Transverse colon (tissue), 4 donors: ENCODE measurements at regions not wholly inside any gene's neighbourhood (a gene's known extent, or its start where the extent isn't known, plus 50 kb on each side); places are given as distances from the start of the nearest gene placed in this dataset.

Source experiments
- EP300 ChIP-seq: sonication (generic); formaldehyde crosslinking; IDR thresholded peaks from one replicate; pipeline ENCODE4 v1.6.1; 2017; ENCODE audit warnings: antibody characterized with exemption, low read depth
- POLR2A ChIP-seq: fragments of 450-650 bp; IDR thresholded peaks from one replicate; pipeline ENCODE4 v1.6.1; 2016; ENCODE audit warnings: antibody characterized with exemption, mild to moderate bottlenecking, moderate library complexity
- POLR2AphosphoS5 ChIP-seq, 3 donors: sonication (generic); formaldehyde crosslinking; IDR thresholded peaks; one replicate each; pipeline ENCODE4 v1.6.1; 2016; ENCODE audit warnings: antibody characterized with exemption in 3 of 3
- TF ChIP-seq, protein P1 (sequence below), 5 experiments: fragments of 200-600 bp in 3 of 5; fragments of 450-650 bp in 2 of 5; sonication (generic) in 3 of 5; IDR thresholded peaks; 1 replicate in 2 of 5; 2 replicates in 3 of 5; pipeline ENCODE4 v1.5.1; 2016 to 2017; ENCODE audit warnings: antibody characterized with exemption in 5 of 5, inconsistent platforms in 3 of 5, mild to moderate bottlenecking in 2 of 5, moderate library complexity in 1 of 5

DNA sequence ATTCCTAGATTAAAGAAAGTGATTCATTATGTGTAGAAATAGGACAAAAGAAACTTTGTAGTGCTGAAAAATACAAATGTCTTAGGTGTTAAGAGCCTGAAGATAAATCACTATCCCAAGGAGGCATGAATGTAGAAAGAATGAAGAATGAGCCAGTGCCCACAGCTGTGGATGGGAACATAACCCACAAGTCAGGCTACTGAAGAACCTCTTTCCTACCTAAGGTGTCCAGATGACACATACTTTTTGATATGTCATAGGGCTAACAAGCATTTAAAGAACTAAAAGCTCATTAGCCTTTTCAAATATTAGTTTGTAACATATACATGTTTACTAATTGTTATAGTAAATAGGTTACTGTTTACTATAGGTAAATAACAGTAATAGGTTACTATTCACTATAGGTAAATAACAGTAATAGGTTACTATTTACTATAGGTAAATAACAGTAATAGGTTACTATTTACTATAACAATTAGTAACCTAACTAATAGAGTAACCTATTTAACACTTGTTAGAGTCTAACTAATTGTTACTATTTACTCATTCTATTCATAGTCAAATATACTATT lies 275.0 kb upstream of the KYNU start:
- TF ChIP-seq POLR2AphosphoS5 (IDR thresholded peaks at IDR 0.05) = no peak
- TF ChIP-seq, protein P1, sequence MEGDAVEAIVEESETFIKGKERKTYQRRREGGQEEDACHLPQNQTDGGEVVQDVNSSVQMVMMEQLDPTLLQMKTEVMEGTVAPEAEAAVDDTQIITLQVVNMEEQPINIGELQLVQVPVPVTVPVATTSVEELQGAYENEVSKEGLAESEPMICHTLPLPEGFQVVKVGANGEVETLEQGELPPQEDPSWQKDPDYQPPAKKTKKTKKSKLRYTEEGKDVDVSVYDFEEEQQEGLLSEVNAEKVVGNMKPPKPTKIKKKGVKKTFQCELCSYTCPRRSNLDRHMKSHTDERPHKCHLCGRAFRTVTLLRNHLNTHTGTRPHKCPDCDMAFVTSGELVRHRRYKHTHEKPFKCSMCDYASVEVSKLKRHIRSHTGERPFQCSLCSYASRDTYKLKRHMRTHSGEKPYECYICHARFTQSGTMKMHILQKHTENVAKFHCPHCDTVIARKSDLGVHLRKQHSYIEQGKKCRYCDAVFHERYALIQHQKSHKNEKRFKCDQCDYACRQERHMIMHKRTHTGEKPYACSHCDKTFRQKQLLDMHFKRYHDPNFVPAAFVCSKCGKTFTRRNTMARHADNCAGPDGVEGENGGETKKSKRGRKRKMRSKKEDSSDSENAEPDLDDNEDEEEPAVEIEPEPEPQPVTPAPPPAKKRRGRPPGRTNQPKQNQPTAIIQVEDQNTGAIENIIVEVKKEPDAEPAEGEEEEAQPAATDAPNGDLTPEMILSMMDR (IDR thresholded peaks at IDR 0.05) = no peak
- no peak for TF ChIP-seq EP300
- no peak for TF ChIP-seq POLR2A
